Mesenchymal stem cell (in vitro differentiated cells and primary cell): ENCODE measurements at regions not wholly inside any gene's neighbourhood (a gene's known extent, or its start where the extent isn't known, plus 50 kb on each side); places are given as distances from the start of the nearest gene placed in this dataset.

Experiments
- DNase-seq: peaks from one replicate; pipeline ENCODE4 v3.0.0-alpha.2; 2013
- H2AFZ ChIP-seq: one replicate; pipeline ENCODE4 v1.6.1; 2013; ENCODE audit warnings: low read depth, mild to moderate bottlenecking, control low read depth, inconsistent platforms, low read length, moderate library complexity
- H2AK5ac ChIP-seq: 2 replicates; pipeline ENCODE4 v1.6.1; 2013; ENCODE audit warnings: low read length, moderate library complexity, mild to moderate bottlenecking, inconsistent platforms; ENCODE audit not compliant: severe bottlenecking
- H2BK120ac ChIP-seq: one replicate; pipeline ENCODE4 v1.6.1; 2013; ENCODE audit warnings: low read depth, mild to moderate bottlenecking, inconsistent platforms, low read length, moderate library complexity
- H2BK12ac ChIP-seq, 2 experiments: one replicate each; pipeline ENCODE4 v1.6.1; 2013; ENCODE audit warnings: inconsistent platforms in 2 of 2, low read length in 2 of 2, mild to moderate bottlenecking in 2 of 2, moderate library complexity in 2 of 2, control low read depth in 1 of 2
- H2BK15ac ChIP-seq: one replicate; pipeline ENCODE4 v1.6.1; 2013; ENCODE audit warnings: mild to moderate bottlenecking, low read depth, inconsistent platforms; ENCODE audit not compliant: poor library complexity, severe bottlenecking
- H2BK5ac ChIP-seq: 2 replicates; pipeline ENCODE4 v1.6.1; 2013; ENCODE audit warnings: low read depth, mild to moderate bottlenecking, low read length, control low read depth, inconsistent platforms; ENCODE audit not compliant: poor library complexity, severe bottlenecking
- H3K14ac ChIP-seq, 2 experiments: one replicate each; pipeline ENCODE4 v1.6.1; 2013; ENCODE audit warnings: inconsistent platforms in 2 of 2, low read length in 2 of 2, control low read depth in 1 of 2, mild to moderate bottlenecking in 1 of 2, moderate library complexity in 1 of 2
- H3K18ac ChIP-seq, 2 experiments: one replicate each; pipeline ENCODE4 v1.6.1; 2013; ENCODE audit warnings: inconsistent platforms in 2 of 2, low read length in 2 of 2, control low read depth in 1 of 2, low read depth in 1 of 2, mild to moderate bottlenecking in 1 of 2
- H3K23ac ChIP-seq, 2 experiments: one replicate each; pipeline ENCODE4 v1.6.1; 2013; ENCODE audit warnings: inconsistent platforms in 2 of 2, low read length in 2 of 2, mild to moderate bottlenecking in 2 of 2, moderate library complexity in 2 of 2, control low read depth in 1 of 2
- H3K27ac ChIP-seq: 2 replicates; pipeline ENCODE4 v1.5.1; 2013; ENCODE audit warnings: mild to moderate bottlenecking, moderate library complexity, low read length, control low read depth, inconsistent platforms; ENCODE audit not compliant: poor library complexity, severe bottlenecking
- H3K27me3 ChIP-seq, 2 experiments: 2 replicates each; pipeline versions ENCODE4 v1.6.1 to v1.7.0; 2013; ENCODE audit warnings: low read length in 2 of 2, mild to moderate bottlenecking in 2 of 2, moderate library complexity in 2 of 2, control low read depth in 1 of 2, inconsistent platforms in 1 of 2; ENCODE audit not compliant: control insufficient read depth in 1 of 2, insufficient read depth in 1 of 2
- H3K36me3 ChIP-seq, 2 experiments: 2 replicates each; pipeline versions ENCODE4 v1.6.1 to v1.7.0; 2013; ENCODE audit warnings: low read length in 2 of 2, control low read depth in 1 of 2, inconsistent platforms in 1 of 2, low read depth in 1 of 2, mild to moderate bottlenecking in 1 of 2; ENCODE audit not compliant: insufficient read depth in 2 of 2, control insufficient read depth in 1 of 2
- H3K4ac ChIP-seq, 2 experiments: one replicate each; pipeline ENCODE4 v1.6.1; 2013; ENCODE audit warnings: inconsistent platforms in 2 of 2, low read length in 2 of 2, mild to moderate bottlenecking in 2 of 2, moderate library complexity in 2 of 2, control low read depth in 1 of 2, low read depth in 1 of 2
- H3K4me1 ChIP-seq: 2 replicates; pipeline ENCODE4 v1.6.1; 2013; ENCODE audit warnings: low read depth, low read length, control low read depth; ENCODE audit not compliant: control insufficient read depth, insufficient read depth
- H3K4me2 ChIP-seq: 2 replicates; pipeline ENCODE4 v1.6.1; 2013; ENCODE audit warnings: low read length, mild to moderate bottlenecking, inconsistent platforms; ENCODE audit not compliant: poor library complexity, severe bottlenecking
- H3K4me3 ChIP-seq, 2 experiments: 2 replicates each; pipeline versions ENCODE4 v1.5.1 to v1.7.0; 2013; ENCODE audit warnings: low read length in 2 of 2, mild to moderate bottlenecking in 2 of 2, control low read depth in 1 of 2, low read depth in 1 of 2; ENCODE audit not compliant: insufficient read depth in 1 of 2
- H3K79me1 ChIP-seq: replicated peaks from 2 replicates; pipeline ENCODE4 v1.6.1; 2013; ENCODE audit warnings: mild to moderate bottlenecking, control low read depth, low read length, inconsistent platforms; ENCODE audit not compliant: poor library complexity, severe bottlenecking
- H3K9ac ChIP-seq: 2 replicates; pipeline ENCODE4 v1.7.0; 2013; ENCODE audit warnings: mild to moderate bottlenecking, low read length, moderate library complexity
- H3K9me3 ChIP-seq: 2 replicates; pipeline ENCODE4 v1.7.0; 2013; ENCODE audit warnings: mild to moderate bottlenecking, low read length; ENCODE audit not compliant: control insufficient read depth
- H4K8ac ChIP-seq: one replicate; pipeline ENCODE4 v1.6.1; 2013; ENCODE audit warnings: inconsistent platforms, mild to moderate bottlenecking, low read length, moderate library complexity
- H4K91ac ChIP-seq: one replicate; pipeline ENCODE4 v1.6.1; 2013; ENCODE audit warnings: mild to moderate bottlenecking, low read length, inconsistent platforms
- WGBS: methylation state at CpG from one replicate; pipeline ENCODE4 v1.1.7; 2013; ENCODE audit warnings: mixed read lengths; 5-methylcytosine and 5-hydroxymethylcytosine counted together

- no peaks in the 10 kb centered on the region for H3K9me3 ChIP-seq
- H3K79me1 ChIP-seq: no peaks in the 10 kb centered on the region
- H2AFZ ChIP-seq: no peak overlapping the region
- H3K4me3 ChIP-seq: no peak overlapping the region
- WGBS: no CpG with 5 or more reads among the region's 1 CpG
- no peak overlapping the region for H4K8ac ChIP-seq
- no peak overlapping the region for H2AK5ac ChIP-seq
- H3K4me1 ChIP-seq: peaks cover 3% of the 10 kb centered on the region
- H2BK12ac ChIP-seq: no peak overlapping the region
- H3K23ac ChIP-seq: no peak overlapping the region
- H4K91ac ChIP-seq: no peak overlapping the region
- no peak overlapping the region for H2BK5ac ChIP-seq
- DNase-seq: no peak
- H3K4ac ChIP-seq: no peak overlapping the region
- H3K9ac ChIP-seq: no peak overlapping the region
- no peak overlapping the region for H2BK120ac ChIP-seq
- no peaks in the 10 kb centered on the region for H3K36me3 ChIP-seq
- no peaks in the 10 kb centered on the region for H3K27me3 ChIP-seq
- no peak overlapping the region for H3K18ac ChIP-seq
- no peak overlapping the region for H2BK15ac ChIP-seq
- H3K27ac ChIP-seq: no peak overlapping the region
- no peak overlapping the region for H3K4me2 ChIP-seq
- H3K14ac ChIP-seq: no peak overlapping the region
Observed at GRCh38 chr6:54515713-54516112, 207.5 kb downstream of the TINAG start.

- Histone ChIP-seq H3K18ac (no peak overlapping the region), H4K8ac (no peak overlapping the region), H4K91ac (no peak overlapping the region), H3K4me3 (no peak overlapping the region), H3K9ac (no peak overlapping the region), H3K4me2 (no peak overlapping the region), H2BK15ac (no peak overlapping the region), H3K14ac (no peak overlapping the region), H2BK12ac (no peak overlapping the region), H3K23ac (no peak overlapping the region), H3K27me3 (no peaks in the 10 kb centered on the region), H2BK120ac (no peak overlapping the region), H3K79me1 (no peaks in the 10 kb centered on the region), H3K9me3 (no peaks in the 10 kb centered on the region), H3K36me3 (no peaks in the 10 kb centered on the region), H3K4ac (no peak overlapping the region), H3K4me1 (peaks cover 3% of the 10 kb centered on the region), H2AFZ (no peak overlapping the region), H3K27ac (no peak overlapping the region), H2BK5ac (no peak overlapping the region), H2AK5ac (no peak overlapping the region)
- no peak for DNase-seq
- WGBS: no CpG with 5 or more reads among the region's 1 CpG
Observed at GRCh38 chr6:54516321-54516720, 208.1 kb downstream of the TINAG start.

- Histone ChIP-seq H3K14ac (no peak overlapping the region), H3K9ac (no peak overlapping the region), H3K4me2 (no peak overlapping the region), H2BK5ac (no peak overlapping the region), H4K91ac (no peak overlapping the region), H2BK120ac (no peak overlapping the region), H2AFZ (no peak overlapping the region), H2BK15ac (no peak overlapping the region), H3K4me3 (no peak overlapping the region), H4K8ac (no peak overlapping the region), H3K9me3 (no peaks in the 10 kb centered on the region), H3K79me1 (no peaks in the 10 kb centered on the region), H3K36me3 (no peaks in the 10 kb centered on the region), H3K27me3 (no peaks in the 10 kb centered on the region), H3K27ac (no peak overlapping the region), H3K4me1 (peaks cover 3% of the 10 kb centered on the region), H3K23ac (no peak overlapping the region), H3K18ac (no peak overlapping the region), H2AK5ac (no peak overlapping the region), H2BK12ac (no peak overlapping the region), H3K4ac (no peak overlapping the region)
- DNase-seq: no peak
- WGBS: 92% methylated on average over 3 of the region's 3 CpGs
Observed at GRCh38 chr6:54519161-54519560, 210.9 kb downstream of the TINAG start.

GRCh38 chr6:54525731-54526130 is 217.5 kb downstream of the TINAG start:
- H3K79me1 ChIP-seq: no peaks in the 10 kb centered on the region
- H3K36me3 ChIP-seq: no peaks in the 10 kb centered on the region
- H3K18ac ChIP-seq: no peak overlapping the region
- H3K27me3 ChIP-seq: no peaks in the 10 kb centered on the region
- WGBS: 20% methylated on average over 1 of the region's 2 CpGs
- H2BK120ac ChIP-seq: no peak overlapping the region
- no peak overlapping the region for H2BK12ac ChIP-seq
- no peaks in the 10 kb centered on the region for H3K4me1 ChIP-seq
- peaks cover 8% of the 10 kb centered on the region for H3K9me3 ChIP-seq
- H2BK5ac ChIP-seq: no peak overlapping the region
- no peak overlapping the region for H4K91ac ChIP-seq
- no peak overlapping the region for H3K14ac ChIP-seq
- no peak overlapping the region for H3K4me2 ChIP-seq
- H2BK15ac ChIP-seq: no peak overlapping the region
- H3K4ac ChIP-seq: no peak overlapping the region
- no peak overlapping the region for H2AFZ ChIP-seq
- DNase-seq: no peak
- H3K9ac ChIP-seq: no peak overlapping the region
- no peak overlapping the region for H2AK5ac ChIP-seq
- no peak overlapping the region for H3K23ac ChIP-seq
- no peak overlapping the region for H3K4me3 ChIP-seq
- H3K27ac ChIP-seq: no peak overlapping the region
- no peak overlapping the region for H4K8ac ChIP-seq
